ENCODE measurements at regions not wholly inside any gene's neighbourhood (a gene's known extent, or its start where the extent isn't known, plus 50 kb on each side); places are given as distances from the start of the nearest gene placed in this dataset.

- Histone ChIP-seq H2AFZ (no peak overlapping the region), H3K4me1 (no peaks in the 10 kb centered on the region), H3K27me3 (ENCODE audit: control insufficient read depth, insufficient read depth, low read length) (no peaks in the 10 kb centered on the region), H3K9ac (no peak overlapping the region), H3K4me3 (ENCODE audit: low read depth, low read length) (no peak overlapping the region), H3K79me2 (no peaks in the 10 kb centered on the region), H3K4me2 (ENCODE audit: low read length) (no peak overlapping the region), H3K36me3 (ENCODE audit: control insufficient read depth, insufficient read depth, low read length) (no peaks in the 10 kb centered on the region), H3K27ac (no peak overlapping the region), H3K9me3 (ENCODE audit: control insufficient read depth, low read length) (no peaks in the 10 kb centered on the region)
- TF ChIP-seq CTCF (IDR thresholded peaks at IDR 0.05), result no peak
Measured at GRCh38 chr1:11342621-11343032, 69.6 kb downstream of the UBIAD1 start.

- Histone ChIP-seq H3K4me2 (ENCODE audit: low read length) (no peak overlapping the region), H3K27me3 (ENCODE audit: control insufficient read depth, insufficient read depth, low read length) (no peaks in the 10 kb centered on the region), H3K79me2 (no peaks in the 10 kb centered on the region), H3K27ac (no peak overlapping the region), H2AFZ (no peak overlapping the region), H3K4me3 (ENCODE audit: low read depth, low read length) (no peak overlapping the region), H3K9ac (no peak overlapping the region), H3K4me1 (no peaks in the 10 kb centered on the region), H3K9me3 (ENCODE audit: control insufficient read depth, low read length) (no peaks in the 10 kb centered on the region), H3K36me3 (ENCODE audit: control insufficient read depth, insufficient read depth, low read length) (no peaks in the 10 kb centered on the region)
- no peak for TF ChIP-seq CTCF (IDR thresholded peaks at IDR 0.05)
Measured at GRCh38 chr1:11345971-11346715, 73.1 kb downstream of the UBIAD1 start.

- Histone ChIP-seq H3K4me1 (no peaks in the 10 kb centered on the region), H3K27ac (no peak overlapping the region), H3K9ac (no peak overlapping the region), H3K27me3 (ENCODE audit: control insufficient read depth, insufficient read depth, low read length) (no peaks in the 10 kb centered on the region), H3K9me3 (ENCODE audit: control insufficient read depth, low read length) (no peaks in the 10 kb centered on the region), H3K4me3 (ENCODE audit: low read depth, low read length) (no peak overlapping the region), H3K4me2 (ENCODE audit: low read length) (no peak overlapping the region), H3K79me2 (no peaks in the 10 kb centered on the region), H3K36me3 (ENCODE audit: control insufficient read depth, insufficient read depth, low read length) (no peaks in the 10 kb centered on the region), H2AFZ (no peak overlapping the region)
- TF ChIP-seq CTCF (IDR thresholded peaks at IDR 0.05), result no peak
Measured at GRCh38 chr1:11350265-11350664, 77.3 kb downstream of the UBIAD1 start.

GRCh38 chr1:11352058-11352715 is 79.2 kb downstream of the UBIAD1 start:
- TF ChIP-seq CTCF (IDR thresholded peaks at IDR 0.05), result no peak
- H3K79me2 ChIP-seq, result no peaks in the 10 kb centered on the region
- H3K36me3 ChIP-seq (ENCODE audit: control insufficient read depth, insufficient read depth, low read length), result no peaks in the 10 kb centered on the region
- H3K27me3 ChIP-seq (ENCODE audit: control insufficient read depth, insufficient read depth, low read length), result no peaks in the 10 kb centered on the region
- H3K4me1 ChIP-seq, result no peaks in the 10 kb centered on the region
- H2AFZ ChIP-seq, result no peak overlapping the region
- no peak overlapping the region for H3K4me3 ChIP-seq (ENCODE audit: low read depth, low read length)
- H3K9ac ChIP-seq, result no peak overlapping the region
- H3K27ac ChIP-seq, result no peak overlapping the region
- H3K9me3 ChIP-seq (ENCODE audit: control insufficient read depth, low read length), result no peaks in the 10 kb centered on the region
- H3K4me2 ChIP-seq (ENCODE audit: low read length), result no peak overlapping the region

All from parathyroid adenoma (tissue), 2 donors.